ENCODE measurements at regions not wholly inside any gene's neighbourhood (a gene's known extent, or its start where the extent isn't known, plus 50 kb on each side); places are given as distances from the start of the nearest gene placed in this dataset.

DNA sequence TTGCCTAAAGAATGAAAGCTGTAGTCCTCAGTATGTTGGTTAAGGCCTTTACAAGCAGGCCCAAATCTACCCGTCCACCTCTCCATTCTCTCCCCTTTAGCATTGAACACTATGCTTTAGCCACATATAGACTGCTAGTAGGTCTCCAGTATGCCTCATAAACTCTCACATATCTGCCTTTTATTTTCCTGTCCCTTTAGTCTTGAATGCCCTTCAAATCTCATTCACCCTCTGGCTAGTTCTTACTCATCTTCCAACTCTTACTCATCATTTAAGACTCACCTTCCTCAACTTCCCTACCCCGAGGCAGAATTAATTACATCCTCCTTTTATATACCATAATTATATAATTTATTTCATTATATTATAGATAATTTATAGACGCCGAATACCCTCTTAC, 78.7 kb upstream of the TSPAN2 start:
- Histone ChIP-seq H3K4ac (replicated peaks; ENCODE audit: insufficient read length, low read depth, low read length) (no peak overlapping the region), H4K20me1 (replicated peaks in 1 of 2; ENCODE audit: control insufficient read depth in 1 of 2, insufficient read depth in 2 of 2, low read length in 2 of 2) (no peaks in the 10 kb centered on the region), H3K4me2 (ENCODE audit: insufficient read depth in 1 of 2, low read depth in 2 of 2, low read length in 2 of 2) (no peak overlapping the region), H3K27ac (ENCODE audit: low read depth, low read length) (no peak overlapping the region), H2AK5ac (ENCODE audit: low read depth, low read length) (no peak overlapping the region), H2BK120ac (replicated peaks; ENCODE audit: low read depth, low read length) (no peak overlapping the region), H2BK12ac (ENCODE audit: low read depth, low read length) (no peak overlapping the region), H3K56ac (replicated peaks; ENCODE audit: insufficient read length, low read depth, low read length) (no peak overlapping the region), H2BK15ac (ENCODE audit: low read length) (no peak overlapping the region), H3K36me3 (ENCODE audit: control insufficient read depth in 2 of 4, insufficient read depth in 4 of 4, low read length in 3 of 4) (no peaks in the 10 kb centered on the region), H4K8ac (ENCODE audit: extremely low read depth, insufficient read depth, low read length) (no peak overlapping the region), H3K18ac (ENCODE audit: extremely low read depth, low read length) (no peak overlapping the region), H3K79me1 (ENCODE audit: low read depth, low read length) (no peaks in the 10 kb centered on the region), H2BK20ac (ENCODE audit: low read length) (no peak overlapping the region), H3K79me2 (ENCODE audit: control insufficient read depth in 1 of 2, insufficient read depth in 2 of 2, low read length in 2 of 2) (no peaks in the 10 kb centered on the region), H3K9me3 (ENCODE audit: insufficient read depth in 2 of 2, low read depth in 1 of 2, low read length in 1 of 2) (no peaks in the 10 kb centered on the region), H2BK5ac (ENCODE audit: low read depth, low read length) (no peak overlapping the region), H3K23me2 (ENCODE audit: low read depth, low read length) (no peaks in the 10 kb centered on the region; the same call in 1 of the 2 replicates), H3K4me3 (ENCODE audit: extremely low read depth in 1 of 4, insufficient read depth in 2 of 4, low read depth in 3 of 4, low read length in 4 of 4) (no peak overlapping the region), H3K9ac (replicated peaks in 1 of 4; ENCODE audit: extremely low read depth in 1 of 4, low read depth in 3 of 4, low read length in 3 of 4) (no peak overlapping the region), H2AFZ (ENCODE audit: low read length) (no peak overlapping the region), H4K91ac (replicated peaks; ENCODE audit: insufficient read length, low read length) (no peak overlapping the region), H3K27me3 (replicated peaks in 1 of 4; ENCODE audit: control insufficient read depth in 3 of 4, extremely low read depth in 1 of 4, insufficient read depth in 3 of 4, low read length in 3 of 4) (no peaks in the 10 kb centered on the region), H3K23ac (ENCODE audit: insufficient read length) (no peak overlapping the region), H4K5ac (ENCODE audit: insufficient read length, low read depth, low read length) (no peak overlapping the region), H3K4me1 (replicated peaks in 1 of 4; ENCODE audit: control insufficient read depth in 3 of 4, insufficient read depth in 4 of 4, low read length in 3 of 4) (no peaks in the 10 kb centered on the region), H3K14ac (ENCODE audit: insufficient read length) (no peak overlapping the region)
- TF ChIP-seq SP1 (IDR thresholded peaks at IDR 0.05; ENCODE audit: low read depth, low read length) (no peak), CBX8 (IDR thresholded peaks at IDR 0.05; ENCODE audit: borderline replicate concordance, low read depth, low read length) (no peak), TAF1 (IDR thresholded peaks at IDR 0.05; ENCODE audit: low read depth, low read length) (no peak), SAP30 (IDR thresholded peaks at IDR 0.05; ENCODE audit: insufficient read depth, insufficient replicate concordance, low read length) (no peak), RNF2 (IDR thresholded peaks at IDR 0.05; ENCODE audit: borderline replicate concordance, low read depth, low read length, missing control alignments, poor library complexity, severe bottlenecking) (no peak), MAFK (IDR thresholded peaks at IDR 0.05; ENCODE audit: low read depth, low read length) (no peak), SIX5 (IDR thresholded peaks at IDR 0.05; ENCODE audit: low read depth, low read length) (no peak), TCF12 (IDR thresholded peaks at IDR 0.05; ENCODE audit: low read depth, low read length) (no peak), RBBP5 (IDR thresholded peaks at IDR 0.05; ENCODE audit: borderline replicate concordance, low read depth, low read length) (no peak), EZH2 (IDR thresholded peaks at IDR 0.05; ENCODE audit: low read depth, low read length, severe bottlenecking) (no peak), CEBPB (IDR thresholded peaks at IDR 0.05; ENCODE audit: low read depth, low read length) (no peak), NRF1 (IDR thresholded peaks at IDR 0.05; ENCODE audit: low read depth, low read length) (no peak), GABPA (IDR thresholded peaks at IDR 0.05; ENCODE audit: borderline replicate concordance, insufficient read depth, low read length) (no peak)
- DNase-seq (ENCODE audit: low read depth in 1 of 2, low spot score in 2 of 2) (no peak), FAIRE-seq (no peak)
- CTCF ChIA-PET (ENCODE audit: partially characterized antibody), result no interaction called here
- POLR2A ChIA-PET (ENCODE audit: partially characterized antibody), result no interaction called here
- WGBS, 2 experiments (ENCODE audit: extremely low coverage in 1 of 2, insufficient coverage in 1 of 2, insufficient read length in 1 of 2, insufficient replicate concordance in 2 of 2, low coverage in 1 of 2, low lambda C conversion rate in 2 of 2, missing lambda C conversion rate in 1 of 2), result 90 to 100% methylated on average over 1 to 4 of the region's 4 CpGs

Data from H1 (cell line).